ENCODE measurements at regions not wholly inside any gene's neighbourhood (a gene's known extent, or its start where the extent isn't known, plus 50 kb on each side); places are given as distances from the start of the nearest gene placed in this dataset.

- Histone ChIP-seq H3K4me3 (no peak overlapping the region), H3K4me1 (no peaks in the 10 kb centered on the region), H3K27me3 (no peaks in the 10 kb centered on the region), H3K9me3 (no peaks in the 10 kb centered on the region), H3K27ac (no peak overlapping the region), H3K36me3 (no peaks in the 10 kb centered on the region)
- intact Hi-C loops (cut with DNase I; ENCODE audit: low total_unique reads) = no loop called here
- DNase-seq = no peak
- no peak for TF ChIP-seq POLR2A (IDR thresholded peaks at IDR 0.05)
- no peak for TF ChIP-seq CTCF (IDR thresholded peaks at IDR 0.05)
Measured at GRCh38 chr12:88909510-88909909, 329.2 kb upstream of the KITLG start.

GRCh38 chr12:88908345-88908744 lies 328.1 kb upstream of the KITLG start:
- H3K27ac ChIP-seq = no peak overlapping the region
- no peak overlapping the region for H3K4me3 ChIP-seq
- no peak for TF ChIP-seq POLR2A (IDR thresholded peaks at IDR 0.05)
- TF ChIP-seq CTCF (IDR thresholded peaks at IDR 0.05) = no peak
- no peak for DNase-seq
- H3K4me1 ChIP-seq = no peaks in the 10 kb centered on the region
- H3K27me3 ChIP-seq = no peaks in the 10 kb centered on the region
- H3K36me3 ChIP-seq = no peaks in the 10 kb centered on the region
- intact Hi-C loops (cut with DNase I; ENCODE audit: low total_unique reads) = no loop called here
- no peaks in the 10 kb centered on the region for H3K9me3 ChIP-seq

- intact Hi-C loops (cut with DNase I; ENCODE audit: low total_unique reads) = no loop called here
- Histone ChIP-seq H3K27me3 (no peaks in the 10 kb centered on the region), H3K36me3 (no peaks in the 10 kb centered on the region), H3K9me3 (no peaks in the 10 kb centered on the region), H3K27ac (no peak overlapping the region), H3K4me1 (no peaks in the 10 kb centered on the region), H3K4me3 (no peak overlapping the region)
- DNase-seq = no peak
- TF ChIP-seq POLR2A (IDR thresholded peaks at IDR 0.05) (no peak), CTCF (IDR thresholded peaks at IDR 0.05) (no peak)
Measured at GRCh38 chr12:88904705-88905104, 324.4 kb upstream of the KITLG start.

GRCh38 chr12:88903333-88903732 lies 323.1 kb upstream of the KITLG start:
- H3K36me3 ChIP-seq = no peaks in the 10 kb centered on the region
- no peak for DNase-seq
- no peak overlapping the region for H3K4me3 ChIP-seq
- H3K27ac ChIP-seq = no peak overlapping the region
- H3K4me1 ChIP-seq = no peaks in the 10 kb centered on the region
- intact Hi-C loops (cut with DNase I; ENCODE audit: low total_unique reads) = no loop called here
- no peak for TF ChIP-seq POLR2A (IDR thresholded peaks at IDR 0.05)
- no peak for TF ChIP-seq CTCF (IDR thresholded peaks at IDR 0.05)
- H3K9me3 ChIP-seq = no peaks in the 10 kb centered on the region
- no peaks in the 10 kb centered on the region for H3K27me3 ChIP-seq

- intact Hi-C loops (cut with DNase I; ENCODE audit: low total_unique reads) = no loop called here
- H3K4me1 ChIP-seq = no peaks in the 10 kb centered on the region
- H3K27ac ChIP-seq = peak overlapping the region in 1 of 2 donors; percentile 9
- H3K4me3 ChIP-seq = no peak overlapping the region
- H3K36me3 ChIP-seq = no peaks in the 10 kb centered on the region
- no peak for DNase-seq
- no peak for TF ChIP-seq POLR2A (IDR thresholded peaks at IDR 0.05)
- no peak for TF ChIP-seq CTCF (IDR thresholded peaks at IDR 0.05)
- no peaks in the 10 kb centered on the region for H3K9me3 ChIP-seq
- no peaks in the 10 kb centered on the region for H3K27me3 ChIP-seq
Measured at GRCh38 chr12:88897723-88898122, 317.5 kb upstream of the KITLG start.
